ENCODE measurements at regions not wholly inside any gene's neighbourhood (a gene's known extent, or its start where the extent isn't known, plus 50 kb on each side); places are given as distances from the start of the nearest gene placed in this dataset.

- no peak for TF ChIP-seq CTCF (IDR thresholded peaks at IDR 0.05)
- Histone ChIP-seq H3K36me3 (no peaks in the 10 kb centered on the region), H3K4me3 (ENCODE audit: low read depth in 1 of 2, low read length in 1 of 2) (no peak overlapping the region), H3K9me3 (no peaks in the 10 kb centered on the region), H3K27ac (no peak overlapping the region), H3K27me3 (no peaks in the 10 kb centered on the region), H3K4me1 (ENCODE audit: control insufficient read depth in 1 of 2, insufficient read depth in 1 of 2, low read depth in 1 of 2, low read length in 1 of 2) (no peaks in the 10 kb centered on the region)
Observed at GRCh38 chr2:195479407-195479806, 177.6 kb upstream of the SLC39A10 start.

DNA sequence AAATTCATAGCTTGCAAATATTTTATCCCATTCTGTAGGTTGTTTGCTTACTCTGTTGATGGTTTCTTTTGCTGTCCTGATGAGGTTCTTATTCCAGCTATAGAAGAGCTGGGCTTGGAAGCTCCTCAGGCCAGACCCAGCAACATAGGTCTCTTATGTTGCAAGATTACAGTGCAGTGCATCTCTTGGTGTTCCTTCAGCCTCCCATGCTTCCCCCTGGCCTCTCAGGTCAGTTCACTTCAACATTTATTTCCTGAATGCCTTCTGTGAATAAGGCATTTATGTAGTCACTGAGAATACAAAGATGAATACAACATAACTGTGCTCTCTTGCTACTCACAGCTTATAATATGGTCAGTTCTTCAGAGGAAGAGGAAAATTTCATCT is 179.0 kb upstream of the SLC39A10 start:
- no peak overlapping the region for H3K4me3 ChIP-seq (ENCODE audit: low read depth in 1 of 2, low read length in 1 of 2)
- no peak for TF ChIP-seq CTCF (IDR thresholded peaks at IDR 0.05)
- H3K27ac ChIP-seq: no peak overlapping the region
- no peaks in the 10 kb centered on the region for H3K4me1 ChIP-seq (ENCODE audit: control insufficient read depth in 1 of 2, insufficient read depth in 1 of 2, low read depth in 1 of 2, low read length in 1 of 2)
- H3K27me3 ChIP-seq: no peaks in the 10 kb centered on the region
- no peaks in the 10 kb centered on the region for H3K9me3 ChIP-seq
- H3K36me3 ChIP-seq: no peaks in the 10 kb centered on the region

DNA sequence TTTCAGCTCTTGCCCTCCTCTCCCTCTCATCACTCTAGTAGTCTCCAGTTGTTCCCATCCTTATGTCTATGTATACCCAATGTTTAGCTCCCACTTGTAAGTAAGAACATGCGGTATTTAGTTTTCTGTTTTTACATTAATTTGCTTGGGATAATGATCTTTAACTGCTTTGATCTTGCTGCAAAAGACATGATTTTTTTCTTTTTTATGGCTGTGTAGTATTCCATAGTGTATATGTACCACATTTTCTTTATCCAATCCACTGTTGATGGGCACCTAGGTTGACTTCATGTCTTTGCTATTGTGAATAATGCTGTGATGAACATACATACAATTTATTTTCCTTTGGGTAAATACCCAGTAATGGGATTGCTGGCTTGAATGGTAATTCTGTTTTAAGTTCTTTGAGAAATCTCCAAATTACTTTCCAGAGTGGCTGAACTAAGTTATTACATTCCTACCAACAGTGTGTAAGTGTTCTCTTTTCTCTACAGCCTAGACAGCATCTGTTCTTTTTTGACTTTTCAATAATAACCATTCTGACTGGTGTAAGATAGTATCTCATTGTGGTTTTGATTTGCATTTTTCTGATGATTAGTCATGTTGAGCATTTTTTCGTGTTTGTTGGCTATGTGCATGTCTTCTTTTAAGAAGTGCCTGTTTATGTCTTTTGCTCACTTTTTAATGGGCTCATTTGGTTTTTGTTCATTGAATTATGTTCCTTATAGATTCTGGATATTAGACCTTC is 179.6 kb upstream of the SLC39A10 start:
- H3K4me1 ChIP-seq (ENCODE audit: control insufficient read depth in 1 of 2, insufficient read depth in 1 of 2, low read depth in 1 of 2, low read length in 1 of 2): no peaks in the 10 kb centered on the region
- H3K9me3 ChIP-seq: no peaks in the 10 kb centered on the region
- H3K36me3 ChIP-seq: no peaks in the 10 kb centered on the region
- H3K27ac ChIP-seq: no peak overlapping the region
- H3K4me3 ChIP-seq (ENCODE audit: low read depth in 1 of 2, low read length in 1 of 2): no peak overlapping the region
- no peak for TF ChIP-seq CTCF (IDR thresholded peaks at IDR 0.05)
- no peaks in the 10 kb centered on the region for H3K27me3 ChIP-seq

GRCh38 chr2:195475336-195475735 is 181.7 kb upstream of the SLC39A10 start:
- Histone ChIP-seq H3K27me3 (no peaks in the 10 kb centered on the region), H3K27ac (no peak overlapping the region), H3K4me1 (ENCODE audit: control insufficient read depth in 1 of 2, insufficient read depth in 1 of 2, low read depth in 1 of 2, low read length in 1 of 2) (no peaks in the 10 kb centered on the region), H3K9me3 (no peaks in the 10 kb centered on the region), H3K4me3 (ENCODE audit: low read depth in 1 of 2, low read length in 1 of 2) (no peak overlapping the region), H3K36me3 (no peaks in the 10 kb centered on the region)
- no peak for TF ChIP-seq CTCF (IDR thresholded peaks at IDR 0.05)

DNA sequence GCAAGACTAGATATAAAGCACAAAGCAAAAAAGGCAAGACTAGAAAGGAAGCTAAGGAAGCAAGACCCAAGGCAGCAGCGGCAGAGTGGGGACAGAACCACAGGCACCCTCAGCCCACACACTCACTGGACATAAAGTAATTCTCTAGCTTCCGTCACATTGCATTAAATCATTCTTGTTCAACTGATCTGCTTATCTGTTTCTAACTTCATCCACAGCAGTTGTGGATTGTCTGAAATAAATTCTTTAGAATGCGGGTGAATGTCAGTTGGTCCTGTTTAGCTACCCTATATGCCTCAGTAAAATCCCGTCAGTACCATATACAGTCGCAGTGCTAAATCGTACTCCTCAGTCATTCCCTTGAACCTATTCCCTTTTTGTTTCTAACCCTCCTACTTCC is 183.2 kb upstream of the SLC39A10 start:
- TF ChIP-seq CTCF (IDR thresholded peaks at IDR 0.05): no peak
- H3K9me3 ChIP-seq: no peaks in the 10 kb centered on the region

More for the DNA sequence above, 183.2 kb upstream of the SLC39A10 start:
- Histone ChIP-seq H3K4me1 (ENCODE audit: control insufficient read depth in 1 of 2, insufficient read depth in 1 of 2, low read depth in 1 of 2, low read length in 1 of 2) (no peaks in the 10 kb centered on the region), H3K36me3 (no peaks in the 10 kb centered on the region), H3K4me3 (ENCODE audit: low read depth in 1 of 2, low read length in 1 of 2) (no peak overlapping the region), H3K27ac (no peak overlapping the region), H3K27me3 (no peaks in the 10 kb centered on the region)
